HFFc6 (cell line): ENCODE measurements at regions not wholly inside any gene's neighbourhood (a gene's known extent, or its start where the extent isn't known, plus 50 kb on each side); places are given as distances from the start of the nearest gene placed in this dataset.

ENCODE experiments used
- DNase-seq: peaks from one replicate; pipeline ENCODE4 v3.0.0-alpha.2; 2018
- H3K27ac Mint-ChIP-seq: 2 replicates; pipeline ENCODE4 v1.8.0; 2020; ENCODE audit warnings: mild to moderate bottlenecking, mixed read lengths
- H3K27me3 Mint-ChIP-seq: 2 replicates; pipeline ENCODE4 v1.8.0; 2021; ENCODE audit warnings: mild to moderate bottlenecking, moderate library complexity, mixed read lengths; ENCODE audit not compliant: insufficient read depth
- H3K36me3 Mint-ChIP-seq: 2 replicates; pipeline ENCODE4 v1.8.0; 2021; ENCODE audit warnings: low read depth, mixed read lengths
- H3K4me1 Mint-ChIP-seq: 2 replicates; pipeline ENCODE4 v1.8.0; 2020; ENCODE audit warnings: low read depth, mixed read lengths
- H3K4me3 Mint-ChIP-seq: 2 replicates; pipeline ENCODE4 v1.8.0; 2020; ENCODE audit warnings: mild to moderate bottlenecking, moderate library complexity, mixed read lengths
- H3K9me3 Mint-ChIP-seq: 2 replicates; pipeline ENCODE4 v1.8.0; 2020; ENCODE audit warnings: mild to moderate bottlenecking, mixed read lengths
- CTCF ChIP-seq: fragments of 200-600 bp; sonication (generic); IDR thresholded peaks from 2 replicates; pipeline ENCODE4 v1.5.0; 2021; ENCODE audit warnings: antibody characterized with exemption, mild to moderate bottlenecking

- no peaks in the 10 kb centered on the region for H3K27me3 Mint-ChIP-seq
- TF ChIP-seq CTCF, result no peak
- H3K36me3 Mint-ChIP-seq, result peaks cover 17% of the 10 kb centered on the region
- no peak overlapping the region for H3K27ac Mint-ChIP-seq
- DNase-seq, result no peak
- peaks cover 28% of the 10 kb centered on the region for H3K9me3 Mint-ChIP-seq
- H3K4me3 Mint-ChIP-seq, result no peak overlapping the region
- H3K4me1 Mint-ChIP-seq, result no peaks in the 10 kb centered on the region
Observed at GRCh38 chr4:124873361-124874171, 161.0 kb upstream of the ANKRD50 start.

DNA sequence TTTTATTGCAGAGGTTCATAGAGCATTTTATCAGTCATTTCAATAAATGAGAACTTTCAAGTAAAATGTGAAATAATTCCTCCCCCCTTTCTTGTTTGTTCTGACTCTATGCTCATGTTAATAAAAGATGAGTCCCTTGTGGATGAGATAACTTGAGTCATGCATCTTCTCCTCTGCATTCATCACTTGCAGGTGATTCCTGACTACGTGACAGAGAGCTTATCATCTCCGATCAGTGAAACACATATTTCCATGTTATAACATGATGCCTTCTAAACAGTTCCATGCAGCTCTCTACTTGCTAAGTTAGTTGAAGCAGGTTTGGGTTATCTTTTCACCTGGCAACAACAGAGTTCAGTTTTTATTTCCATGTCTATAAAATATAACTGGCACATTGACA, 160.1 kb upstream of the ANKRD50 start:
- Mint-ChIP-seq H3K36me3 (peaks cover 17% of the 10 kb centered on the region), H3K27ac (no peak overlapping the region), H3K4me3 (no peak overlapping the region), H3K9me3 (peaks cover 19% of the 10 kb centered on the region), H3K4me1 (no peaks in the 10 kb centered on the region), H3K27me3 (no peaks in the 10 kb centered on the region)
- TF ChIP-seq CTCF, result no peak
- DNase-seq, result no peak

- no peaks in the 10 kb centered on the region for H3K27me3 Mint-ChIP-seq
- no peaks in the 10 kb centered on the region for H3K36me3 Mint-ChIP-seq
- DNase-seq, result no peak
- no peaks in the 10 kb centered on the region for H3K9me3 Mint-ChIP-seq
- no peak overlapping the region for H3K27ac Mint-ChIP-seq
- H3K4me3 Mint-ChIP-seq, result no peak overlapping the region
- TF ChIP-seq CTCF, result no peak
- H3K4me1 Mint-ChIP-seq, result peaks cover 4% of the 10 kb centered on the region; the same call in 1 of the 2 replicates
Observed at GRCh38 chr4:124869961-124870495, 157.5 kb upstream of the ANKRD50 start.

DNA sequence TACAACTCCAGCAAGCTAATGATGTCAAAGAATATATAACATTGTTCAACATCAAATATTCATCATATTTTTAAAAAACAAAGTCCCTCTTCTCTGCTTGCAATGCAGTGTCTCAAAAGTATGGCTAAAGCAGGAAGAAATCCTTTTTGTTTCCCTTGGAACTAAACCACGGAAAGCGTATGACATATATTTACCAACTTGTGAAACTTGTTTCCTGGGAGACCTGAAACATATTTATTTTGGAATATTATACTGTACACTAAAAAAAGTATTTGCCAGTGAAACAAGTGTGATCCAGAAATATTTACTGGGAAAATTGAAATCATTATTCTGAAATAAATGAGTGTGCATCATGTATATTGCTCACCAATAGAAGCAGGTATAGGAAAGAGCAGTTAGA, 156.0 kb upstream of the ANKRD50 start:
- H3K27me3 Mint-ChIP-seq, result no peaks in the 10 kb centered on the region
- H3K9me3 Mint-ChIP-seq, result no peaks in the 10 kb centered on the region
- no peak for DNase-seq
- no peak for TF ChIP-seq CTCF
- peaks cover 4% of the 10 kb centered on the region; the same call in 1 of the 2 replicates for H3K4me1 Mint-ChIP-seq
- H3K4me3 Mint-ChIP-seq, result no peak overlapping the region
- H3K36me3 Mint-ChIP-seq, result no peaks in the 10 kb centered on the region
- H3K27ac Mint-ChIP-seq, result no peak overlapping the region

DNA sequence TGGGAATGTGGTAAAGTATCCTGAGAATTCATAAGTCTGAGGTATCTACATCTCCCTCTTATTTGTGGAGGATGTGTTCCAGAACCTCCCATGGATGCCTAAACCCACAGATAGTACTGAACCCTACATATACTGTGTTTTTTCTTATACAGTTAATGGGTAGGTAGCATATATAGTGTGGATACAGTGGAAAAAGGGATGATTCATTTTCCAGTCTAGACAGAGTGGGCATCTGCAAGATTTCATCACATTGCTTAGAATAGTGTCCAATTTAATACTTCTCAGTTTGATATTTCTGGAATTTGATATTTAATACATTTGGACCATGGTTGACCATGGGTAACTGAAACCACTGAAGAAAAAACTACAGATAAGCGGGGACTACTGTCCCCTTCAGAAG, 155.0 kb upstream of the ANKRD50 start:
- DNase-seq, result no peak
- Mint-ChIP-seq H3K27ac (no peak overlapping the region), H3K9me3 (no peaks in the 10 kb centered on the region), H3K4me1 (peaks cover 4% of the 10 kb centered on the region; the same call in 1 of the 2 replicates), H3K36me3 (no peaks in the 10 kb centered on the region), H3K4me3 (no peak overlapping the region), H3K27me3 (no peaks in the 10 kb centered on the region)
- TF ChIP-seq CTCF, result no peak
